Duodenal mucosa (tissue), 2 donors: ENCODE measurements at regions not wholly inside any gene's neighbourhood (a gene's known extent, or its start where the extent isn't known, plus 50 kb on each side); places are given as distances from the start of the nearest gene placed in this dataset.

Experiments
- H3K27ac ChIP-seq: one replicate; pipeline ENCODE4 v1.7.0; 2013; ENCODE audit warnings: low read depth, low read length
- H3K27me3 ChIP-seq, 2 donors: one replicate each; pipeline ENCODE4 v1.7.0; 2013; ENCODE audit warnings: low read length in 2 of 2, control low read depth in 1 of 2; ENCODE audit not compliant: insufficient read depth in 2 of 2, control insufficient read depth in 1 of 2
- H3K36me3 ChIP-seq, 2 donors: one replicate each; pipeline ENCODE4 v1.7.0; 2013; ENCODE audit warnings: low read length in 2 of 2, control low read depth in 1 of 2; ENCODE audit not compliant: insufficient read depth in 2 of 2, control insufficient read depth in 1 of 2
- H3K4me1 ChIP-seq, 2 donors: one replicate each; pipeline ENCODE4 v1.7.0; 2013; ENCODE audit warnings: low read length in 2 of 2, control low read depth in 1 of 2; ENCODE audit not compliant: insufficient read depth in 2 of 2, control insufficient read depth in 1 of 2
- H3K4me3 ChIP-seq, 2 donors: one replicate each; pipeline ENCODE4 v1.7.0; 2013; ENCODE audit warnings: low read length in 2 of 2, low read depth in 1 of 2
- H3K9ac ChIP-seq, 2 donors: one replicate each; pipeline ENCODE4 v1.7.0; 2013; ENCODE audit warnings: low read length in 2 of 2, low read depth in 1 of 2
- H3K9me3 ChIP-seq, 2 donors: one replicate each; pipeline ENCODE4 v1.7.0; 2013; ENCODE audit warnings: low read length in 2 of 2, control low read depth in 1 of 2; ENCODE audit not compliant: control insufficient read depth in 1 of 2

GRCh38 chr1:221418346-221418745, 323.5 kb downstream of the DUSP10 start:
- H3K27me3 ChIP-seq = no peaks in the 10 kb centered on the region
- H3K36me3 ChIP-seq = no peaks in the 10 kb centered on the region
- H3K9ac ChIP-seq = no peak overlapping the region

GRCh38 chr1:221419513-221420095, 322.3 kb downstream of the DUSP10 start:
- no peak overlapping the region for H3K4me3 ChIP-seq
- H3K27me3 ChIP-seq = no peaks in the 10 kb centered on the region
- no peak overlapping the region for H3K9ac ChIP-seq
- no peaks in the 10 kb centered on the region for H3K36me3 ChIP-seq
- H3K9me3 ChIP-seq = no peaks in the 10 kb centered on the region
- no peaks in the 10 kb centered on the region for H3K4me1 ChIP-seq
- H3K27ac ChIP-seq = no peak overlapping the region

More at GRCh38 chr1:221418346-221418745, 323.5 kb downstream of the DUSP10 start:
- Histone ChIP-seq H3K4me1 (no peaks in the 10 kb centered on the region), H3K9me3 (no peaks in the 10 kb centered on the region), H3K4me3 (no peak overlapping the region), H3K27ac (no peak overlapping the region)

GRCh38 chr1:221429264-221429663, 312.6 kb downstream of the DUSP10 start:
- H3K27me3 ChIP-seq = no peaks in the 10 kb centered on the region
- H3K4me3 ChIP-seq = no peak overlapping the region
- H3K4me1 ChIP-seq = no peaks in the 10 kb centered on the region
- H3K9ac ChIP-seq = no peak overlapping the region
- H3K9me3 ChIP-seq = no peaks in the 10 kb centered on the region
- no peaks in the 10 kb centered on the region for H3K36me3 ChIP-seq
- no peak overlapping the region for H3K27ac ChIP-seq

GRCh38 chr1:221430152-221430960, 311.5 kb downstream of the DUSP10 start:
- Histone ChIP-seq H3K4me1 (no peaks in the 10 kb centered on the region), H3K27ac (no peak overlapping the region), H3K4me3 (no peak overlapping the region), H3K27me3 (no peaks in the 10 kb centered on the region), H3K9me3 (no peaks in the 10 kb centered on the region), H3K36me3 (no peaks in the 10 kb centered on the region), H3K9ac (no peak overlapping the region)

- Histone ChIP-seq H3K27ac (no peak overlapping the region), H3K36me3 (no peaks in the 10 kb centered on the region), H3K9ac (no peak overlapping the region), H3K4me1 (no peaks in the 10 kb centered on the region), H3K9me3 (no peaks in the 10 kb centered on the region), H3K4me3 (no peak overlapping the region), H3K27me3 (no peaks in the 10 kb centered on the region)
Measured at GRCh38 chr1:221431068-221431651, 310.7 kb downstream of the DUSP10 start.

GRCh38 chr1:221431961-221432360, 309.9 kb downstream of the DUSP10 start:
- no peaks in the 10 kb centered on the region for H3K36me3 ChIP-seq
- no peaks in the 10 kb centered on the region for H3K4me1 ChIP-seq
- H3K4me3 ChIP-seq = no peak overlapping the region
- no peak overlapping the region for H3K27ac ChIP-seq
- H3K9me3 ChIP-seq = no peaks in the 10 kb centered on the region
- H3K27me3 ChIP-seq = no peaks in the 10 kb centered on the region
- H3K9ac ChIP-seq = no peak overlapping the region

GRCh38 chr1:221435504-221435904, 306.4 kb downstream of the DUSP10 start:
- H3K36me3 ChIP-seq = no peaks in the 10 kb centered on the region
- H3K27me3 ChIP-seq = no peaks in the 10 kb centered on the region
- no peaks in the 10 kb centered on the region for H3K4me1 ChIP-seq
- no peak overlapping the region for H3K4me3 ChIP-seq
- no peak overlapping the region for H3K9ac ChIP-seq
- H3K27ac ChIP-seq = no peak overlapping the region
- H3K9me3 ChIP-seq = no peaks in the 10 kb centered on the region

- Histone ChIP-seq H3K9ac (no peak overlapping the region), H3K36me3 (no peaks in the 10 kb centered on the region), H3K4me3 (no peak overlapping the region), H3K27ac (no peak overlapping the region), H3K27me3 (peaks cover 0 to 3% of the 10 kb centered on the region in 2 donors), H3K9me3 (no peaks in the 10 kb centered on the region), H3K4me1 (no peaks in the 10 kb centered on the region)
Measured at GRCh38 chr1:221437171-221437570, 304.7 kb downstream of the DUSP10 start.

- Histone ChIP-seq H3K4me3 (no peak overlapping the region), H3K4me1 (no peaks in the 10 kb centered on the region), H3K27me3 (peaks cover 0 to 3% of the 10 kb centered on the region in 2 donors), H3K9me3 (no peaks in the 10 kb centered on the region), H3K36me3 (no peaks in the 10 kb centered on the region), H3K9ac (no peak overlapping the region), H3K27ac (no peak overlapping the region)
Measured at GRCh38 chr1:221437926-221438325, 304.0 kb downstream of the DUSP10 start.

- H3K27ac ChIP-seq = no peak overlapping the region
- H3K27me3 ChIP-seq = peaks cover 0 to 3% of the 10 kb centered on the region in 2 donors
- no peaks in the 10 kb centered on the region for H3K36me3 ChIP-seq
- no peaks in the 10 kb centered on the region for H3K9me3 ChIP-seq
- no peaks in the 10 kb centered on the region for H3K4me1 ChIP-seq
- H3K4me3 ChIP-seq = no peak overlapping the region
- H3K9ac ChIP-seq = no peak overlapping the region
Measured at GRCh38 chr1:221439008-221439746, 302.7 kb downstream of the DUSP10 start.
